GM19351 (cell line): ENCODE measurements at regions not wholly inside any gene's neighbourhood (a gene's known extent, or its start where the extent isn't known, plus 50 kb on each side); places are given as distances from the start of the nearest gene placed in this dataset.

Experiments used
- ATAC-seq: cut with Tn5 transposase; IDR thresholded peaks from one replicate; pipeline ENCODE4 v1.9.1; 2021; ENCODE audit warnings: mild to moderate bottlenecking, moderate library complexity; ENCODE audit not compliant: unreplicated experiment

DNA sequence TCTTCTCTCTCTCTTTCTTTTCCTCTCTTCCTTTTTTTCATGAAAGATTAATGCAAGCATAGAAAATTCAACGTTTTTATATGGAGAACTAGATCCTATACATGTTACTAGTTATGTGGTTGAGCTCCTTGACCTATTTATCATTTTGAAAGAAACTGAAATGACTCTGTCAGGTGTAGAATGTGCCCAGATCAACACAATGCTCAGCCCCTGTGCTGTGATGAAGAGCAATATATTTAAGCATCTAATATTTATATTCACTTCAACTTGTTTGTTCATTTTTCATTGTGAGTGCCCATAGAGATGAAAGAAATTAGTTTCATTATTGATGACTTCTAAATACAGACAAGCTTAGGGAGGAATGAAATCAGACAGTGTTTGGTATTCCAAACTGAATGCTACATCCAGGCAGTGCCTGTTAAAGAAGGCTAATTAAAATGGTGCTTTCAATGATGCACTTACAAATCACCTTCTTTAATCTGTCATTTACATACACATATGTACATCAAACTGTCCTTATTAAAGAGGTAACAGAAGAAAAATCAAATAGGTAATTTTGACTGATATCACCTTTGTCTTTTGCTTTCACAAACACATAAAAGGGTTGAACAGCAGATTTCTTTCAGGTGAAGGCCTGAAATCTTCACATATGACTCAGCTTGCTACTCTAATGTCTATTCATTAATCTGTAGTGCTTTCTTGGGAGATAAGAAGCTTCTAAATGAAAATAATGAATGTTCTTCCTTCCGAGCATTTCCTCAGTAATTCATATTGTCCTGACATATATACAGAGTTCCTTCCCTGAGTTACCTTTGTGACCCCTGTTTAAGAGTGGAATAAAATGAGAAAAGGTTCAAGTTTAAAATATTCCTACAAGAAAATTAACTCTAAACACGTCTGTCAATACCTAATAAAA is 915.9 kb downstream of the PDHA2 start:
- ATAC-seq, result no peak

GRCh38 chr4:96756584-96756983 is 916.7 kb downstream of the PDHA2 start:
- ATAC-seq, result no peak

DNA sequence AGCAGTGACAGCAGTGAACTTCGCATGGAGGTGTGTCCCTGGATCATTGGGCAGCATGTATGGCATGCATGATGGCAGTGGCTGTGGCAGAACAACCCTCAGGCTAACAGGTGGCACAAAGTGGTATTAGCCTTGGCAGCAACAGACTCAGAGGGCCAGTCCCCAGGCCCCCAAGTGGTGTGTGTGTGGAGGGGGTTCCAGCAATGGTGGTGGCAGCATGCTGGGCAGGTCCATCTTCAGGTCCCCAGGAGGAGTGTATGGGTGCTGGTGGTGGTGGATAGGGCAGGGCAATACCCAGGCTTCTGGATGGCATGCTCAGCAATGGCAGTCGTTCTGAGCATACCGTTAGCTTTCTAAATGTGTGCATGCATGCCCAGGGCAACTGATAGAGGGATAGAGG is 923.7 kb downstream of the PDHA2 start:
- ATAC-seq, result no peak

DNA sequence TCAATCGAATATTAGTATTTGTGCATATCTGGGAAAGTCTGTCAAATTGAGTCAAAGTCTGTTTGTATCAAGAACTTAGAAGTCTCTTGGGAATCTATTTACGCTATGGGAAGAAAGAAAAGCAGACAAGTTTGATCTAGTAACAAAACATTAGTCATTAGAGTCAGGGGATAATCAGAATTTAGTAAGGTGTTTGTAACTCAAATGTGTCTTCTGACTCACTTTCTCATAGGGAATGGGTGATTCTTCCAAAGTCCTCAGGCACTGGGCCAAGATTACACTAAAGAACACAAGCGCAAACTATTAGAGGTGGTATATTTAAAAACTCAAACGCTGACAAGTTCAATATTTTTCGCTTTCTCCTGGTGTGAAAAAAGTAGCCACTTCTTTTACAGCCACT is 926.5 kb downstream of the PDHA2 start:
- ATAC-seq, result no peak

GRCh38 chr4:96767815-96768480 is 928.1 kb downstream of the PDHA2 start:
- ATAC-seq, result no peak

GRCh38 chr4:96775501-96775900 is 935.6 kb downstream of the PDHA2 start:
- no peak for ATAC-seq

- ATAC-seq, result no peak
These were observed 937.1 kb downstream of the PDHA2 start for GRCh38 chr4:96776920-96777527.

GRCh38 chr4:96784336-96784735 is 944.4 kb downstream of the PDHA2 start:
- no peak for ATAC-seq

GRCh38 chr4:96786306-96786705 is 946.4 kb downstream of the PDHA2 start:
- no peak for ATAC-seq

DNA sequence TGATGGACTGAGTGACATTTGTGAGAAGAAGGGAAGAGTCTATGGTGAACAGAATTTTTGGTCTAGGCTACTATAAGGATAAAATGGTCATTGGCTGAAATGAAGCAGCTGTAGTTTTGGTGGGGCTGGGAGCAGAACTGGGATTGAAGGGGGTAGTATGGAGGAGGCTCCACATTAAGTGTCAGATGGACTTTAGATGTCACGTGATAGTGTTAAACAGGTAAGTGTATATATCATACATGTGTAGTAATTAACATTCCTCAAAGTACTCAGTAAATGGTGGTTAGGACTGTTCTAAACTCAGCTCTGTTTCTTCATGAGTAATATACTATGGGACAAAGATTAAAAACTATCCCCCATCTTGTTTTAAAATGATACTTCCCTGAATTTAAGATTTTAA is 947.9 kb downstream of the PDHA2 start:
- no peak for ATAC-seq

- no peak for ATAC-seq
These were observed 969.7 kb downstream of the PDHA2 start for GRCh38 chr4:96809563-96809962.

DNA sequence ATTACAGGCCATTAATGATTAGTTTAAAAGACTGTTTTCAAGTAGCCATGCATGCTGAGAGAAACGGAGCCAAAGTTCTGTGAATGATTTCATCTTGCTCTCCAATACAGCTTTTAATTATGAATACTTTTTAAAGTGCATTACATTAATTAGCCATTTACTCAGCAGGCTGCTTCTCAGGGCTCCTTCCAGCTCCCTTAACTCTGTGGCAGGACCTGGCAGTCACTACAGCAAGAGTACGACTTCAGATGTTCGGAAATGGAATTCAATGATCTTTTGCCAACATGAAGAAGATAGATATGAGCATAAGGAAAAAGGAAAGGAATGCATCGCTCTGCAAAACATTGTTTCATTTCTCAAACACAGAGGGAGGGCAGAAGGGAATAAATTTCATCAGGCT is 987.2 kb downstream of the PDHA2 start:
- ATAC-seq, result no peak

GRCh38 chr4:96833831-96834230 is 993.9 kb downstream of the PDHA2 start:
- ATAC-seq, result no peak

GRCh38 chr4:96835991-96836390 is 996.1 kb downstream of the PDHA2 start:
- ATAC-seq, result no peak

GRCh38 chr4:96839441-96839840 is 999.5 kb downstream of the PDHA2 start:
- no peak for ATAC-seq

- ATAC-seq, result no peak
These were observed 1001.9 kb downstream of the PDHA2 start for GRCh38 chr4:96841801-96842200.

- ATAC-seq, result no peak
These were observed 1005.1 kb downstream of the PDHA2 start for GRCh38 chr4:96844858-96845490.

DNA sequence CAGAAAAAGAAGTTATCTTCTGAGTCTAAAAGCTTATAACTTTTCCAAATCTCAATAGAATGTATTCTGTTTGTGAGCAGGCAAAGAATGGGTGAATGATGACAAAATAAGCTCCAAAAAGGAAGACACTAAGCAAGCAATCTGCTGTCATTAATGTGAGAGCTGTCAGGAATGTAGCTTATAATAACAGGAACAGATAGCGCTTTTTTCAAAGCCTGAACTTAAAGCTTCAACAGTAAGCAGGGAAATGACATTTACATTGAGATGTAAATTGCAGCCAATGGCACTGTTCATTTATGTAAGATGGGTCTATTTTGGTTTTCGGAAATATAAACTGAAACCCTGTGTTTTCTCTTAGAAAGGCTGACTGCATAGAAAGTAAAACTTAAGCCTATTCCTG is 1005.9 kb downstream of the PDHA2 start:
- ATAC-seq, result no peak

GRCh38 chr4:96874657-96875056 is 1034.8 kb downstream of the PDHA2 start:
- ATAC-seq, result no peak

DNA sequence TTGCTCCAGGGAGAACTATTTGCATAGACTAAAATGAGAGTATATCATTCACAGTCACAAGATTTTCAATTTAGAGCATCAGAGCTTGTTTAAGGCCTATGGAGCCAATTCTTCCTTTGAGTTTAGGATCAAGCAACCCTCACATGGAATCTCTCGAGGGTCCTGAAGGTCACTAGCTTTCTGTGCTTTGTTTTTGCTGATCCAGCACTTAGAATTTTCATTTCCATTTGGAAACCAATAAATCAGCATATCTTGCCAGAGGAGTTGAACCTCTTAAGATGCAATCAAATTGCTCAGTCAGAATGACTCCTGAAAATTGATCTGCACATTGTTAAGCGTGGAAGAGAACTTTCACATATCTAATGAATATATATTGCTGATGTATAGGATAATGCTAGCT is 1039.6 kb downstream of the PDHA2 start:
- no peak for ATAC-seq

GRCh38 chr4:96887857-96888256 is 1048.0 kb downstream of the PDHA2 start:
- no peak for ATAC-seq
